ENCODE measurements at regions not wholly inside any gene's neighbourhood (a gene's known extent, or its start where the extent isn't known, plus 50 kb on each side); places are given as distances from the start of the nearest gene placed in this dataset.

GRCh38 chr5:5584236-5584745, 161.8 kb downstream of the ICE1 start:
- no peak for DNase-seq

- no peak for DNase-seq
Observed at GRCh38 chr5:5583832-5584231, 161.4 kb downstream of the ICE1 start.

- DNase-seq = no peak
Observed at GRCh38 chr5:5583023-5583765, 160.7 kb downstream of the ICE1 start.

GRCh38 chr5:5581080-5581479, 158.6 kb downstream of the ICE1 start:
- no peak for DNase-seq

GRCh38 chr5:5576744-5577143, 154.3 kb downstream of the ICE1 start:
- no peak for DNase-seq

- no peak for DNase-seq
Observed at GRCh38 chr5:5575461-5575860, 153.0 kb downstream of the ICE1 start.

GRCh38 chr5:5573798-5574380, 151.4 kb downstream of the ICE1 start:
- DNase-seq = no peak

- peak; percentile 23 for DNase-seq
Observed at GRCh38 chr5:5572976-5573797, 150.7 kb downstream of the ICE1 start.

GRCh38 chr5:5572010-5572865, 149.8 kb downstream of the ICE1 start:
- DNase-seq = peak; percentile 14

- DNase-seq = no peak
Observed at GRCh38 chr5:5570646-5571045, 148.2 kb downstream of the ICE1 start.

- no peak for DNase-seq
Observed at GRCh38 chr5:5564898-5565297, 142.4 kb downstream of the ICE1 start.

- no peak for DNase-seq
Observed at GRCh38 chr5:5560016-5560415, 137.5 kb downstream of the ICE1 start.

GRCh38 chr5:5558638-5559527, 136.4 kb downstream of the ICE1 start:
- DNase-seq = no peak

GRCh38 chr5:5558102-5558501, 135.6 kb downstream of the ICE1 start:
- DNase-seq = no peak

- no peak for DNase-seq
Observed at GRCh38 chr5:5551499-5551898, 129.0 kb downstream of the ICE1 start.

- DNase-seq = no peak
Observed at GRCh38 chr5:5546408-5546807, 123.9 kb downstream of the ICE1 start.

GRCh38 chr5:5544094-5544663, 121.7 kb downstream of the ICE1 start:
- no peak for DNase-seq

GRCh38 chr5:5542654-5543053, 120.2 kb downstream of the ICE1 start:
- DNase-seq = no peak

GRCh38 chr5:5540065-5540464, 117.6 kb downstream of the ICE1 start:
- DNase-seq = no peak

Measured in occipital lobe (tissue), 1 donor.